ENCODE measurements at regions not wholly inside any gene's neighbourhood (a gene's known extent, or its start where the extent isn't known, plus 50 kb on each side); places are given as distances from the start of the nearest gene placed in this dataset.
A peak's percentile ranks its signal among the peaks of the same experiment; 100 is the strongest.

DNA sequence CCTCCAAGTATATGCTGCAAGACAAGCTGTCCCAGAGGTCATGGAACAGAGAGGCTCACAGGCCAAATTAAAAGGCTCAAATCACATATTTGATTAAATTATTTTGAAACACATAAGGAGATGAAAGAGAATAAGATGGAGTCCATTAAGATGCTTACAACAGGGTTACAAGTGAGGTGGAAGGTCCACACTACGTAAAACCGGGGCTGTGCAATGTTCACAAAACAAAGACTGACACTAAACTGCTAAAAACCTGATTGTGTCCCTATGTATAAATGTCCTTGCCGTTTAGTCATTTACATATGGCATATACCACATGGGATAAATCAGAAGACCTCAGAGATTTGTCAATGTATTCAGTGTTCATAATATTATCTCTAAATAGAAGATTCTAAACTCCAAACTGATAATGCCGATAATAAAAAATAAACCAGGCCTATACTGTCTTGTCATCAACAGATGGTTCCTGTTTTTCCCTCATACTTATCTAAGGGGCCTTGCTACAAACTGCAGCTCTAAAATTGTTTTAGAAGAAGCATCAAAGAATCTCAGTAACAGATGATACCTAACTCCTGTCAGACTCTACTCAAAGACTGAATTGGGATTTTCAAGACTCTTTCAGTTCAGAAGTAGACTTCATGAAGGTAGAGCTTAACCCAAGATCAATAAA, 51.8 kb upstream of the RIPOR2 start:
- DNase-seq (ENCODE audit: low read depth in 1 of 2, low spot score in 1 of 2) = no peak

- no peak for DNase-seq (ENCODE audit: low read depth in 1 of 2, low spot score in 1 of 2)
Observed at GRCh38 chr6:24988562-24988961, 52.8 kb upstream of the RIPOR2 start.

GRCh38 chr6:24990236-24990845, 54.6 kb upstream of the RIPOR2 start:
- no peak for DNase-seq (ENCODE audit: low read depth in 1 of 2, low spot score in 1 of 2)

- no peak for DNase-seq (ENCODE audit: low read depth in 1 of 2, low spot score in 1 of 2)
Observed at GRCh38 chr6:24990944-24991809, 55.4 kb upstream of the RIPOR2 start.

DNA sequence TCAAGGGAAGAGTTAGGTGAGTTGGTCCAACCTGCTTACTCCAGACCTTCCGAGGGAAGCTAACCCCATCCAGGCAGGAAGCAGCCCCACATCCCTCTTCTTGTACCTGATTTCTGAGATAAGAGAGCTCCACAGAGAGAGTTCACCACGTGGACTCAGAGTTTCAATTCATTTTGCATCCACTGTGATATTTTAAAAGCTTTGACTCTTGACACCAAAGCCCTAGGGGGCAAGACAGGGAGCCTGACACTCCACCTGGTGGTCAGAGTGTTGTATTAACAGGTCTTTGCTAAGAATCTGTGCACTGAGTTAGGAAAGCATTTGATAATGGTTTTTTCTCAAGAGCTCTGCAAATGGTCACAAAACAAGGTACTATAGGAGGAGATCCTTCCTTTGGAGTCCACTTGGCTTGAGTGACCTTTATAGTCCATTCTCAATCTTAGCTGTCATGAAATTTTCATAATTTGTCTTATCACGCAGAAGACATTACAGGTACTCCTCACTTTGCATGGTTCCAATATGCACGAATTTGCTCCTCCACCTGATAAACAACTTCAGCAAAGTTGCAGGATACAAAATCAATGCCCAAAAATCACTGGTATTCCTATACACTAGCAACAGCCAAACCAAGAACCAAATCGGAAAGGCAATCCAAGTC, 56.2 kb upstream of the RIPOR2 start:
- DNase-seq (ENCODE audit: low read depth in 1 of 2, low spot score in 1 of 2) = peak; percentile 38 to 52

DNA sequence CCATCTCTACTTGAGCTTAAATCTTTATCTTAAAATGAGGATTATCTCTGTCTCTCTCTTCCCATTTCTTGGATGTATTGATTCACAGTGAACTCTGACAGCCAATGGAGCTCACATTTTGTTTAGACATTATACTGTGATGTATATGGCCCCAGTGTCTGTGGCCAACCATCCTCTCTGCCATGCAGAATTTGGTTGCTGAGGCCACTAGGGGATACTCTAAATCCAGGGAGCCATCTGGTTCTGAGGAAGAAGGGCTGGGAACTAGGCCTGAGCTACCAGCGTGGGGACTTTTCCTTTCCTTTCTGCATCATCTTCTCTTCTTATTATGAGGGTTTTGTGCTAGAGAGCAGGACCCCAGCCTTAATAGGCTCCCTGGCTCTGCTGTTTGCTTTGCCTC, 59.1 kb upstream of the RIPOR2 start:
- no peak for DNase-seq (ENCODE audit: low read depth in 1 of 2, low spot score in 1 of 2)

DNA sequence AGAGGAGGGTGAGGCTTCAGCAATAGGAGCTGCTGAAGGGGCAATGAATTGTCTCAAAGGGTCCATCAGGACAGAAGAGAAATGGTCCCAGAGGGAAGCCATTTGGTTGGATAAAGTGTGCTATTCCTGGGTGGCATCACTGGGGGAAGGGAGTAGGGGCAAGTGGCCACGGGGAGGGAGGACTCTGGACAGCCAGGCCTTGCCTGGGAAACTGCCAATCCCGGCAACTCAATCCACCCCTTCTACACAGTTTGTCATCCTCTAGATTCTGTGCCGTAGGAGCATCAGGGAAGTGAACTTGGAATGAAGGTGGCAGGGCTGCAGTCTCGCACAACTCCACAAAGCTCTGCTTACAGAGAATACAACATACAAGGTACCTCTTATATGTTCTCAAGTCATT, 59.5 kb upstream of the RIPOR2 start:
- no peak for DNase-seq (ENCODE audit: low read depth in 1 of 2, low spot score in 1 of 2)

DNA sequence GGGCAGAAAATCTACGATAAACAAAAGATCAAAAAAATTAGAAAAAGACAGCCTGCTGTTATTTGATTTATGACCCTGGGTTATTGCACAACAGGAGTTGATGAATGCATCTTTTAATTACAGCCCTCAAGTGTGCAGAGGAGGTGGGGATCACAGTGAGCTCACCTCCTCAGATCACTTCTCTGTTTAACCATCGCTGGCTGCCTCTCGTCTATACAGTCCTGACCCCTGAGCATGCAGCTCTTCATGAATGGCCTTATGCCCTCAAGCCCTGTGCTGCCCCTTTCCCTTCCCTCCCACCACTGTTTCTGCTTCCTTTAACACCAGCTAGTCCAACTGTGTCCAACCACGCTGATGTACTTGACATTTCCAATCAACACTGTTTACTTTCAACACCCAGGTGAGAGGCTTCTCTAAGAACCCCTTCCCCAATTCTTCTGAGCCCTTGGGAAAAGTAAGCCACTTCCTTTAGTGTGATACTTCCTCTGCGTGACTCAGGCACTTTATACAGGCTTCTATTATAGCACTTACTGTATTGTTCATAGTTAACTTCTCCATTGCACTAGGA, 60.6 kb upstream of the RIPOR2 start:
- DNase-seq (ENCODE audit: low read depth in 1 of 2, low spot score in 1 of 2) = no peak

GRCh38 chr6:24997231-24997630, 61.5 kb upstream of the RIPOR2 start:
- no peak for DNase-seq (ENCODE audit: low read depth in 1 of 2, low spot score in 1 of 2)

GRCh38 chr6:24997905-24998304, 62.1 kb upstream of the RIPOR2 start:
- no peak for DNase-seq (ENCODE audit: low read depth in 1 of 2, low spot score in 1 of 2)

DNA sequence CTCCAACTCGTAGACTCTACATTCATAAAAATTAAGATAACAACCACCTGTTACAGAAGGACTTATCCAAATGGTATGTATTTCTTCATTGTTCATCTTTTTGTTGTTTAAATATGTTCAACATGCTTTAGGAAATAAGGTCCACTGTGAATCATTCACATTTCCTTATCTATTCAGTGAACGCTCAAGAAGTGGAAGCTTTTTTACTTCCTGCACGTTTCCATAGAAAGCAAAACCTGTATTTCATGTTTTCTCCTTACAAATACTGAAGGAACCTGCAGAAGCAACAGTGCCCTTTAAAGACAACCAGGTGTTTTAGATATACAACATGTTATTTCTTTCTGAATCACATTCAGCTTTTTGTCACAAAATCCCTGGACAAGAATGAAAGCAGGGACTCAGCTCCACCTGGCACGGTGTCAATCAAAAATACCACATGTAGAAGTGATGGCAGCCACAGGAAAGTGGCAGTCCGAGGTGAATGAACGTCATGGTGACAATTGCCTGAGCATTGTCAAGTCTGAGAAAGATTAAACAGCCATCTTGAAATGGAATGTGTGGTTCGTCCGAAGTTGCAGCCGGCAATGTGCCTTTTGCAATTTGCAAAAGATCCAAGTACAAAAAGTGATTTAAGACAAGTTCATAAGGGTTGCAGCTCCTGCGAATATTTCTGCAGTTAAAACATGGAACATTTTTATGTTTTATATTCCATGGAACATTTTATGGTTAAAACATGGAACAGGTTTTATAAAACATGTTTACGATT, 66.7 kb upstream of the RIPOR2 start:
- DNase-seq (ENCODE audit: low read depth in 1 of 2, low spot score in 1 of 2) = no peak

DNA sequence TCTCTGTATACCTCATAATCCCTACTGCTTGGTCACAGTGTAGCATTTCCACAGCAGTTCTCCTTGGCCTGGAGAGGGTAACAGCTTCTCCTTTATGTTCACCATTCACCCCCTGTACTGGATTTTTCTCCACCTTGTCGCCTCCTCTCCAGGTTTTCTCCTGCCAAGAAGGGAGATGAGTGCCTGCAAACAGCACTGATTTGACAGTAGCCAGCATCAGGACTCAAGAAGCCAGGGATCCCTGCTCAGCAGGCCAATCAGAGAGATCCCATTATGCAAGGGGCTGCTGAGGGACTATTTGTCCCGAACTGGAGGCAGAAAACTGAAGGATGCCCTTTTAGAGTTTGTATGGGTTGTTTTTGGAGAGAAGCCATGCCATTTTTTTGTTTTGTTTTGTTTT, 68.6 kb upstream of the RIPOR2 start:
- DNase-seq (ENCODE audit: low read depth in 1 of 2, low spot score in 1 of 2) = no peak

- DNase-seq (ENCODE audit: low read depth in 1 of 2, low spot score in 1 of 2) = no peak
Observed at GRCh38 chr6:25005010-25005409, 69.2 kb upstream of the RIPOR2 start.

DNA sequence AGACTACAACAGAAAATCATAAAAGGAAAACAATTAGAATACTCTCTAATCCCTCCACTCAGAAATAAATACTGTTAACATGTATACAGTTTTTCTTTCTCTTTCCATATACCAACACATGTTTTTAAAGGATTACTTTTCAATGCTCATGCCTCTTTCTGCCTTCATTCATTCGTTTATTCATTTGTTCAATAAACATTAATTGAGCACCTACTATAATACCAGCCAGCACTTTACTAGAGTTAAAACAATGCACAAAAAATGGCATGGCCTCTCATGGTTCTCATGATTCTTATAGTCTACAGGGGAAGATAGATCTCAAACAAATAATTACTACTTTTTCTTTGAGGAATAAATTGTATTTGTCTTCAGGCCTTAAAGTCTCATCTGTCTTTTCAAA, 70.3 kb upstream of the RIPOR2 start:
- no peak for DNase-seq (ENCODE audit: low read depth in 1 of 2, low spot score in 1 of 2)

- no peak for DNase-seq (ENCODE audit: low read depth in 1 of 2, low spot score in 1 of 2)
Observed at GRCh38 chr6:25006565-25007001, 70.8 kb upstream of the RIPOR2 start.

- no peak for DNase-seq (ENCODE audit: low read depth in 1 of 2, low spot score in 1 of 2)
Observed at GRCh38 chr6:25007269-25007699, 71.5 kb upstream of the RIPOR2 start.

DNA sequence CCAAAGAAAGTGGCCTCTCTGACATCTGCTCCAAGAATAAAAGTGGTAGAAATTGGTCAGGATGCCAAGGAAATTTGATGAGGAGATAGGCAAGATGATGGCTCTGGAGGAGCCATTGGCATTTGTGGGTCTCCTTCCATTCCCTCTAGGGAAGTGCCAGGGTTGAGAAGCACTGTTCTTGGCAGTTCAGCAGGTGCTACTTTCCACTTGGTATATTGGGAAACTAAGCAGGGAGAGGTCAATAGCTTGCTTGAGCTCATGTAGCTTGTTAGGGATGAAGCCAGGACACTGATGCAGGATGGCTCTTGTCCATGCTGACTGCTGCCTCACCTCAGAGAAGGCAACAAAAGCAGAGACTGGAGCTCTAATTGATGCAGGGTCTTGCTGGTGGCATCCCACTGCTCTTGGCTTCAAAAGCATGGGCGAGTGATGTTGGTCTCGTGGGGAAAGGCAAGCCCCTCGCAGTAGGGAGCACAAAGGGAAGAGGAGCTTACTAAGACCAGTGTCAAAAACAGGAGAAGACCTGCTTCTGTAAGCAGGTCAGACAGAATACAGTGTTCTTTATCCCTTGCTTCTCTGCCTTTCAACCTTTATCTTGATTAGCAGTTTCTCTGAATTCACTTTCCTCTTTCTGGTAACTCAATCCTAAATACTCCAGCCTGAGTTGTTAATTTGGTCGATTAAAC, 73.1 kb upstream of the RIPOR2 start:
- DNase-seq (ENCODE audit: low read depth in 1 of 2, low spot score in 1 of 2) = no peak

GRCh38 chr6:25009393-25009710, 73.6 kb upstream of the RIPOR2 start:
- DNase-seq (ENCODE audit: low read depth in 1 of 2, low spot score in 1 of 2) = no peak

- no peak for DNase-seq (ENCODE audit: low read depth in 1 of 2, low spot score in 1 of 2)
Observed at GRCh38 chr6:25010176-25010575, 74.4 kb upstream of the RIPOR2 start.

All from activated T-helper 1 cell treated with anti-CD3 and anti-CD28 coated beads, Interleukin-2, amount 50 U/mL, for 16 hours (primary cell).